ENCODE measurements at regions not wholly inside any gene's neighbourhood (a gene's known extent, or its start where the extent isn't known, plus 50 kb on each side); places are given as distances from the start of the nearest gene placed in this dataset.
"Not testable (repeated sequence)": the region's sequence is repeated elsewhere in the genome, so short reads cannot be mapped to it uniquely, and the experiment has no call there.

DNA sequence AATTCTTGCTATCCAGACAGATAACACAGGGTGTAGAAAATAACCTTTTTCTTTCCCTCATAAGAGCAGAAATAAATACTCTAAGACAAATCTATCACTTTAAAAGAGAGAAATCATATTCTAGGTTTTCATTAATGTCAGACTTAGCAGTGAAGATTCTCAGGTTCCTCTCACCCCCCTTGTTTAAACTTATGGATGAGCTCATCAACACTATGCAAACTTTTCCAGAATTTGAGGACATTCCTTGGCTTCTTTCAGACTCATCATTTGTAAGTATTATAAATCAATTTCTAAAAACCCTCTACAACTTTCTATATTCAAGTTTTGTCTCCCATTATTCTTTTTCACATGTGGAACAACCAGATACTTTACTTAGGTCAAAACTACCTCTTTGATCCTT lies 374.9 kb upstream of the TRPC7 start:
- DNase-seq (ENCODE audit: low read depth in 3 of 3): no peak

DNA sequence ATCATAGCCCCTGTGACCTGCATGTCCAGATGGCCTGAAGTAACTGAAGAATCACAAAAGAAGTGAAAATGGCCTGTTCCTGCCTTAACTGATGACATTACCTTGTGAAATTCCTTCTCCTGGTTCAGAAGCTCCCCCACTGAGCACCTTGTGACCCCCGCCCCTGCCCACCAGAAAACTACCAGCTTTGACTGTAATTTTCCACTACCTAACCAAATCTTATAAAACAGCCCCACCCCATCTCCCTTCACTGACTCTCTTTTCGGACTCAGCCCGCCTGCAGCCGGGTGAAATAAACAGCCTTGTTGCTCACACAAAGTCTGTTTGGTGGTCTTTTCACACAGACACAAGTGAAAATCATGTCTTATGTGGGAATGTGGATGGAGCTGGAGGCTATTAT lies 373.9 kb upstream of the TRPC7 start:
- not testable (repeated sequence) for DNase-seq (ENCODE audit: low read depth in 3 of 3)

DNA sequence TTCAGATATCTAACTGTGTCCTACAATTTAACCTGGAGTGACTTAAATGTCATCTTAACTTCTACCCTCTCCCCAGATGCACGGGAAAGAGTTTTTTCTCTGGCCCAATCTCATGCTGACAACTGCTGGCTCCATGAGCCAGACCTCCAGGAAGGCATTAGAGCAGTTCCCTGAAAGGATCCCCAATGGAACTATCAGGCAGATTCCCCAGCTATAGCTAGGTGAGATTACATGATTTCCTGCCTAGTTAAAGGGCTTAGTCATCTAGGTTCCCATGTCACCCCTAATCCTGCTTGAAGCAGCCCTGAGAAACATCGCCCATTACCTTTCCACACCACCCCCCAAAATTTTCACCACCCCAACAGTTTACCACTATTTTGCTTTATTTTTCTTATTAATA lies 373.5 kb upstream of the TRPC7 start:
- DNase-seq (ENCODE audit: low read depth in 3 of 3): no peak

DNA sequence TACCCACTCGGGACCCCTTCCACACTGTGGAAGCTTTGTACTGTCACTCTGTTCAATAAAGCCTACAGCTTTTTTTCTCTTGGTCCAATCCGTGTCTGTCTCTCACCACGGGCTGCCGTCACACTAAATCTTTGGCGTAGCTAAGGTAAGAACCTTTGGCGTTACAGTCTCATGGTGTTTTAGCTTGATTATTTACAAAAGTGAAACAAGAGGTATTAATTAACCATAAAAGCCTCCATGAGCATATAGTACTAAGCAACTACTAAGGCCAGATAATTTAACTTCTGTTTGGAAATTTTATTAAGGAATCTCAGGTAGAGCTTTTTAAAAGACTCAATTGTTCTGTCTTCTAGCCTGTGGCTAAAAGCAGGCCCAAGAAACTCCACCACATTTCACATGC lies 370.7 kb upstream of the TRPC7 start:
- DNase-seq (ENCODE audit: low read depth in 3 of 3): no peak

DNA sequence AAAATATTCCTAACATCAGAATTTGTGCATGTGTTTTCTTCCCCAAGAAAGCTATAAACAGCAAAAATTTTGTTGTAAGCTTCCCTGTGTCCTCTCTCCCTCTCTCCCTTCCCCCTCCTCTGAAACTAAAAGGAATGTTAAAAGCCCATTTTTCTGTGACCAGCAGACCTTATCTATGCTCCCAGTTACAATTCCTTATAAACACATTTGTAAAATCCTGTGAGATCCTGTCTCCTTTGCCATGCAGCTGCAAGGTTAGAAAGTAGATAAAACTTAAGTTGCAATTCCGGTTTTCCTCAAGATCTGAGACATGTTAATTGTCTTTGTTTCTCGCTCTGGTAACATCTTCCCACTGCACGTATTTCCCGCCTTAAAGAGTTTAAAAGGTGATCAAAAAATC lies 370.3 kb upstream of the TRPC7 start:
- not testable (repeated sequence) for DNase-seq (ENCODE audit: low read depth in 3 of 3)

DNA sequence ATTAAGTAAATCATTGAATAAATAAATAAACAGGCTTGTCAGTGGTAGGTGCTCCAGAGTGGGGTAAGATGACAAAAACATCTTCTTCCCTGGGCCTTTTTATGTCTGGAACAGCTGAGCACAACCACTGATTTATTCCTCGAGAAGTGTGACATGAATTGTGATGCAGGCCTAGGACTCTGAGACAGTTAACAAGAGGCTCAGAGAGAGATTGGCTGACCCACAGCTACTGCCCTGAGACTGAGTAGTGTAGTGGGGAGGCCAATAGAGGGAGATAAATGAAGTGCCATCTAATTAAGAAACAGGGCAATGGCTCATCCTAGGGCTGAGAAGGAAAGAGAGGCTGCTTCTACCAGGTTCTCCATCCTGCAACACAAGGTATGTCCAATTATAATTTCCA lies 369.3 kb upstream of the TRPC7 start:
- no peak for DNase-seq (ENCODE audit: low read depth in 3 of 3)

DNA sequence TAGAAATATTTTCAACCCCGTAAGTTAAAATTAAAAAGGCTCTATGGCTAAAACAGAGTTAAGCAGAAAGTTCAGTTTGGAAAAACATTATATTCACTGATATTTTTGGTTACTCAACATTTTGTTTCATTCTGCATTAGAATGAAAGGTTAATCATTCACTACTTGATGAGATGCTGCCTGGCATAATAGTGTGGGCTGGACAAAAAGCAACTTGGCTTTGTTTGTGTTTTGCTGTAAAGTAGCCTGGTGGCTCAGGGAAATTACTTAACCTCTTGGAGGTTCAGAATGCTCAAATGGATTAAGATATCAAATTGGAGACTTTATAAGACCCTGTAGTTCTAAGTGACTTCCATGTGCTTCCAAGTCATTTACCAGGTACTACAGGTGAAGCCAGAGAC lies 367.4 kb upstream of the TRPC7 start:
- no peak for DNase-seq (ENCODE audit: low read depth in 3 of 3)

DNA sequence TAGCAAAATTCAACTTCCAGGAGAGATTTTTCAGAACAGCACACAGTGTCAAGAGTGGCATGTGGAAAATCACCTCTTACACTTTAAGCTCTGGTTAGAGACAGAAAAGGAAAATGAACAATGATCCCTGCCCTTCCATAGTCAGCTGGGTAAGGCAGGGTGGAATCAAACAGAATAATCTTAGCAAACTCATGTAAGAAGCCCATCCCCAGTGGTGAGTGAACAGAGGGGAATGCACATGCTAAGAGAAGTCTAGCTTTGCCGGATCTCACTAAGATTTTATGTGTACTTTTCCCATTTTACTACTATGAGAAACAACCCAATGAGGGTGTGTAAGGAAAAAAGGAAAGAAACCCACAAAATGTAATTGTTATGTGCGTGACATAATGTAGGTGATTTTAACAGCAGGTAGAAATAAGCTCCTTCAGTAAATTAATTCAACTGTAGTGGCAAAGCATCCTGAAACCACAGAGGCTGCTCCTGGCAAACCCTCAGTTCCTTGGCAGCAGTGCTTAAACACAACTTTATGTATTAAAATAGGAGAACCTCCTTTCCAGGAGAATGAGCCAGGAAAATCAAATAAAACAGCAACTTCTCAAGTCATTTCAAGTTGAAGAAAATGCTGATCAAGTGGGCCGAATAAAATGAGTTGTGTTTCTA lies 366.0 kb upstream of the TRPC7 start:
- no peak for DNase-seq (ENCODE audit: low read depth in 3 of 3)

DNA sequence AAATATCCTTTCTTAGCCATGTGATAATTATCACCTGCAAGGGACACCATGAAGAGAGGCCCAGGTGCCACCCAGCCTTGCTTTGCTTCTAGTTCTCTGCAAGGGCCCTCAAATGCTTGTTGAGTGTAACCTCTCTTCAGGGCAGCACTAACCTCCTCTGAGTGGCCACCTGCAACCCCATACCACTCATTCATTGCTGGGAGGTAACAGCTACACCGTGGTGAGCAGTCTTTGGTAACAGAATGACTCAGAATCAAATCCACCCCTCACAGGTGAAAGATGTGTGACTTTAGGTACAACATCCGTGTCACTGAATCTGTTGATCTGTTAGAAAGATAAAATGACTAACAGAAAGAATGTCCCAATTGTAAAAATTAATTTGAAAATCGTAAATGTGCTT lies 365.1 kb upstream of the TRPC7 start:
- no peak for DNase-seq (ENCODE audit: low read depth in 3 of 3)

DNA sequence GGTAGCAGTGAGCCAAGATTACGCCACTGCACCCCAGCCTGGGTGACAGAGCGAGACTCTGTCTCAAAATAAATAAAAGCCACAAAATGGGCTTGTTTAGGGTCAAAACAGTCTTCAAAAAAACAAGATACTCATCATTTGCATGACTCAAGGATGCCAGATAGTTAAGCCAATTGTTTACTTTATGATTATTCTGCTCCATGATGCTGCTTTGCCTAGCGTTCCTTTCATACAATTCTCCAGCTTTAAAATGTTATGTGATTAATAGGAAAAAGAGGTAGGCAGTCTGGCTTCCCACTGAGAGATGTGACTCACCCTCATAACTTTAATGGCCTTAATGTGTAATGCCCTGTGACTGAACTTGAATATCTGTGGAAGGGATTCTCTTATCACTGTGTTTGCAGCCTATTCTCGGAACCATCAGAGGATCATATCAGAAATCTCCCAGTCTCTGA lies 364.6 kb upstream of the TRPC7 start:
- no peak for DNase-seq (ENCODE audit: low read depth in 3 of 3)

DNA sequence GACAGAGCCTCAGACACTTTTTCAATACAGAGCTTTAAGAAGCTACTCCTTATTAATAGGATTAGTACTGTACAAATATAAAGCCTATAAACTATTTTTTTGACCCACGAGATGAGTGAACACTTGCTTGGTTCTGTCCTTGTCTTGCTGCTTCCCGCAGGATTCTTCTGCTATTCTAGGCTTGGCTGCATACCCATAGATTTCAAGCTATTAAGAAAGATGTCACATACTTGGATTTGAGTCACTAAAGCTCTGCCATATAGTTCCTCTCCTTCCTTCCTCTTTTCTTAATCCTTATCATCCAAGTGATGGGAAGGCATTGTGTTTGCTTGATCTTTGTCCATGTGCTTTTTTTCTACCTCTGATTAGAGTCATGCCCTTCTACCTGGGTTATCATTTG lies 361.2 kb upstream of the TRPC7 start:
- DNase-seq (ENCODE audit: low read depth in 3 of 3): no peak

DNA sequence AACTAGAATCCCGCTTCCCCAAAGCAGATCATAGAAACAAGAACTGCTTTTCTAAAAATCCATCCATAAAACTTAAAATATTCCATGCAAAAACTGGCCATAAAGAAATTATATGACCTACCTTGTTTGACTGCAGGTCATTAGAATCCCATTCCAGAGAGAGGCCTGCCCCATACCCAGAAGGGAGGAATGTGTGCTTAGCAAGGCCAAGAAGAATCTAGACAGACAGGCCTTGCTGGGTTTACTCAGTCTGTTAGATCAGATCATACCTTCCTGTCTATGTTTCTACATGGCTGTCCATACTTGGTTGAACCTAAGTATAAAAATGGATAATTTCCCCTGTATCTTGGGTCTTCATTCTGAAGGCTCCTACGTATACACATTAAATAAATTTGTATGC lies 358.8 kb upstream of the TRPC7 start:
- no peak for DNase-seq (ENCODE audit: low read depth in 3 of 3)

DNA sequence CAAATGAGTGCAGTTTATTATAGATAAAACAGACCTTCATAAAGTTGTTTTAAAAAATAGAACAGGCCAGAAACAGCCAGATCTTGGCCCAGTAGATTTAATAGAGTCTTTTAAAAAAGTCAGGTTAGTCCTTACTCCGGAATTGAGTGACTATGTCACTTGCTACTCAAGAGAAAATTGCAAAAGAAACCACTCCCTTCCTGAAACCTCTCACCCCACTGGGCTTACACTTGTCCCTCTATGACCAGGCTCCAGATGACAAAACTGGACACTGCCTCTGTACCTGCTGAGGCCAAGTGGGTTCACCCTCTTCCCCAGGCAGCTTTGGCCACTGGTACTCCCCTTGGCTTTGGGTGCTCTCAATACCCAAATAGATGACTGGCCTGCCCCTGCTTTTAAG lies 357.2 kb upstream of the TRPC7 start:
- no peak for DNase-seq (ENCODE audit: low read depth in 3 of 3)

DNA sequence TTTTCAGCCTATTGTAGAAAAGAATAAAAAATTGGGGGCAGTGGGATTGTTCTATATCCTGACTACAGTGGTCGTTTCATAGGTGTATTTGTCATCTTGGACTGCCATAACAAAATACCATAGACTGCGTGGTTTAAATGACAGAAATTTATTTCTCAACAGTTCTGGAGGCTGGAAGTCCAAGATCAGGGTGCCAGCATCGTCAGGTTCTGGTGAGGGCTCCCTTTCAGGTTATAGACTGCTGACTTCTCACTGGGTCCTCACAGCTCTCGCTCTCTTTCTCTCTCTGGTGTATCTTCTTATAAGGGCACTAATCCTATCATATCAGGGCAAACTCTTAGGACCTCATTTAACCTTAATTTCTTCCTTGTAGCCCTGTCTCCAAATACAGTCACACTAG lies 356.7 kb upstream of the TRPC7 start:
- DNase-seq (ENCODE audit: low read depth in 3 of 3): no peak

DNA sequence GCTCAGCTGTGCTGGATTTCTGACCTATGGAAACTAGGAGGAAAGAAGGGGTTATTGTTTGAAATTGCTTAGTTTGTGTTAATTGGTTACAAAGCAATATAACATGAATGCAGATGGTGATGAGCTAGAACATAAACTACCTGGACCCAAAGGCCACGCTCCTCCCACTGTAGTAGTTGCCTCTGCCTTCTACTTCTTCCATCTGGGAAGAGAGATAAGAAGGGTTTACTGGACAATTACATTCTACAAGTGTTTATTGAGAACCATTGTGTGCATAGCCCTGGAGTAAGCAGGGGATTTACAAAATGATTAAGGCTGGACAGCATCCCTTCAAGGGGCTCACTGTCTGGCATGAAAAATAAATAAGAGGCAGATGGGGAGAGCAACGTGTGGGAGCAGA lies 355.3 kb upstream of the TRPC7 start:
- no peak for DNase-seq (ENCODE audit: low read depth in 3 of 3)

DNA sequence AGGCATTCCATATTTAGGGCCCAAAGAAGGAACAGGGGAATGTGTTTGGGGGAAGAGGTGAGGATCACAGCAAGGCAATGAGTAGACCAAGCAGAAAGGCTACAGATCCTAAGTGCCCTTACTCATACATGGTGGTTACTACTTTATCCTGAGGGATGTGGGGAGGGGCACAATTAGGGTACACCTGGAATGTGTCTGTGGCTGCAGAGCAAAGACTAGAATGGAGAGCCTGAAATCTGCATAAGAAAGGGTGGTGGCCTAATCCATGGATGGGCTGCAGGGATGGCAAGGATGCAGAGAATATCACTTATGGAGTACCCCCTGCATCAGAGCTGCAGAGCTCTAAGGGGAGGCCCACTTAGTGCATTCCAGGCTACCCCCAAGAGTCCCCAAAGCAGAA lies 352.6 kb upstream of the TRPC7 start:
- DNase-seq (ENCODE audit: low read depth in 3 of 3): no peak

DNA sequence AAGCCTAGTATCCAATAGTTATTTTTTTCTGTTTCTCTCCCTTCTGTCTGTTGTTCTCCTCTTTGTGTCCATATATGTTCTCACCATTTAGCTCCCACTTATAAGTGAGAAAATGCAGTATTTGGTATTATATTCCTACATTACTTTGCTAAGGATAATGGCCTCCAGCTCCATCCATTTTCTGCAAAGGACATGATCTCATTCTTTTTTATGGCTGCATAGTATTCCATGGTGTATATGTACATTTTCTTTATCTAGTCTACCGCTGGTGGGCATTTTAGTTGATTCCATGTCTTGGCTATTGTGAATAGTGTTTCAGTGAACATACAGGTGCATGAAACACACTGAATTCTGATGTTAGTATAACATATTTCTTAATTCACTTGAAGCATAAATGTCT lies 348.9 kb upstream of the TRPC7 start:
- DNase-seq (ENCODE audit: low read depth in 3 of 3): no peak

DNA sequence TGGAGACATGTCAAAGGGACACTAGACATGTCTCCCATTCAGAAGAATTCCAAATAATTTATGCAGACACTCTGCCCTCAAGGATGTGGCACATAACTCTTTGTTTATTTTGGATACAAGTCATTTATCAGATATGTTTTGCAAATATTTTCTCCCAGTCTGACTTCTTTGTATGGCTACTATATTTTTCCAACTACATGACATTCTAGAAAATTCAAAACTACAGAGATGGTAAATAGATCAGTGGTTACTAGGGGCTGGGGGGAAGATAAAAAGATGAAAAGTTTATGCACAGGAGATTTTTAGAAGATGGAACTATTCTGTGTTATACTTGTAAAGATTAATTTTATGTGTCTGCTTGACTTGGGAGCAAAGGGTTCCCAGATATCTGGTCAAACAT lies 347.3 kb upstream of the TRPC7 start:
- DNase-seq (ENCODE audit: low read depth in 3 of 3): no peak

DNA sequence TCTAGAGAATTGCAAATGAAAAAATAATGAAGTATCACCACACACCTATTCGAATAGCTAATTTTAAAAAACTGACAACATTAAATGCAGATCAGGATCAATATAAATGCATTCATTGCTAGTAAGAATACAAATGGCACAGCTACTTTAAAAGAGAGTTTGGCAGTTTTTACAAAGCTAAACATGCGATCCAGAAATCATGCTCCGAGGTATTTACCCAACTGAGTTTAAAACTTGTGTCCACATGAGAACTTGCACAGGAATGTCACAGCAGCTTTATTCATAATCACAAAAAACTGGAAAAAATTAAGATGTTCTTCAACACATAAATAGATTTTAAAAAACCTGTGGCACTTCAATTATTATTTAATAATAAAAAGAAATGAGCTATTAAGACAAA lies 345.5 kb upstream of the TRPC7 start:
- DNase-seq (ENCODE audit: low read depth in 3 of 3): no peak

DNA sequence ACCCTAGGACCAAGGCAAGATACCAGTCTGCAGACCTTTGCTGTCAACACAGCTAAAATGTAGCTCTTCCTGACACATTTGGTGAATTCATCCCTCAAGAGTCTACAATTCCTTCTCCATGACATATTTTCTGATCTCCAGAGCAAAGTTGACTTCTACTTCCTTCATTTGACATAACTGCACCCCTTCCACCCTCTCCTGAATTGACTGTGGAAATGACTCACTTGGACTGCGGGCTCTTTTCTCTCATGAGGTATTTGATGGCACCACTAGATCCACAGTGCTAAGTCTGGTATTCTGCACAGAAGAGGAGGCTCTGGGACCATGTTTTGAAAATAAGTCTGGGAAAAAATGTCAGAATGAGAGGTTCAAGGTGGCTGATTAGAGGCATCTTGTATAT lies 338.4 kb upstream of the TRPC7 start:
- DNase-seq (ENCODE audit: low read depth in 3 of 3): no peak

DNA sequence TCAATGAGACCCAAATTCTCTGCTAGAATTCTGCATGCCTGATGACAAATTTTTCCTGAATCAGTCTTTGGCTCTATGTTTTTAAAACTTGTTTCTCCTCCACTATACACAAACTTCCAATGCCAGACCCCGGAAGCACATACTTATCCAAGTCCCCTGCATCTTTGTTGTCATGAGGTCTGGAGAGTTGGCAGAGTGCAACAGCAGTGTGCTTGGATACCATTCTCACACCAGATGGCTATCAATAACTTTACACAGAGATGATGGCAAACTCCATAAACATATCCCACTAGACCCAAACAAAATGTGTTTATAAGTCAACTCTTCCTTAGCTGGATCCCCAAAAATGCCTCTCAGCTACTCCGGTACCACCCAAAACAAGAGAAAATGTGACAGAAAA lies 337.7 kb upstream of the TRPC7 start:
- no peak for DNase-seq (ENCODE audit: low read depth in 3 of 3)

DNA sequence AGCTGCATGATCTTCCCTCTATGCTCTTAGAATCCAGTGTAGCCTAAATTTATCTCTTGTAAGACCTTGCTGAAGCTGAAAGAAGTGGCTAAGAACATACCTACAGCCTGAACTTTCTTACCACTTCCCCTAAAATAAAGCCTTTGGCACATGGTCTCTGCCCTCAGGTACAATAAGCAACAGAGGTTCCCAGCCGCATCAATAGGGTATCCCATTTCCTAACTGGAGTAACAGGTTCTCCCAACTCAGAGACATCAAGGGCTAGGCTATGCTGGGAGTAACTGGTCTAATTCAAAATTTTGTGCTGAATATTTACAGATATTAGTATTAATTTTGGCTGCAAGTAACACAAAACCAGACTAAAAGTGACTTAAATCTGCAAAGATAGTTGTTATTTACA lies 335.8 kb upstream of the TRPC7 start:
- DNase-seq (ENCODE audit: low read depth in 3 of 3): no peak

DNA sequence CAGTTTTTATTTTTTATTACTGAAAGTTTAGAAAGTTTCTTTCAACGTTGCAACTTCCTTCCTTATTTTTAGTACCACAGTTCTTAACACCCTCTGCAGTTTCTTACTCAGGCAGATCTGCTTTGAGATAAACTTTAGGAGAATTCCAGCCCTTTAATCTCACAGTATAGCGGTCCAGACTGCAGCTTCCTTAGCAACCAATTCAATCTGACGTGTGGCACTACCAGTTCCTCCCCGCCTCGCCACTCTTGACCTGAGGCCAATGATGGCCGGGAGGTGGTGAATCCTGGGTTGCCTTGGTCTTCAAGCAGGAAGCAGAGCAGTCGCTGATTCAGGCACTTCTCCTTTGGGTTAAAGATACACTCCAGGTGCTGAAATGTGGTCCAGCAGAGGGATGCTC lies 334.3 kb upstream of the TRPC7 start:
- DNase-seq (ENCODE audit: low read depth in 3 of 3): no peak

DNA sequence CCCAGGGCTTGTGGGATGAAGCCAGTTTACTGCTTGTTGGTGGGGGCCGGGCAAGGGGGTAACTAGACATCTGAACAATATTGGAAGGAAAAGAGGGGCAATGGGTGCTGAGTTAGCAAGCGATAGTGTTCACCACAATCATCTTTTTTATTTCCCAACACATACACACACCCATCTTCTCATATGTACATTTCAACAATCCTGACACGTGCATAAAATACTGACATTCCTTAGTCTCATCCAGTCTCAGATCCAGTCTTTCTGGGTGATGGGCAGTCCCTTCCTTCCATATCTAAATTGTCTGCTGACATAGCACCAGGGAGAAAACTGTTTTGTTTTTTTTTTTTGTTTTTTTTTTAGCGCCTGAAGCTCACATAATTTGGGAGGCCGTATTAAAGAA lies 333.6 kb upstream of the TRPC7 start:
- DNase-seq (ENCODE audit: low read depth in 3 of 3): no peak

DNA sequence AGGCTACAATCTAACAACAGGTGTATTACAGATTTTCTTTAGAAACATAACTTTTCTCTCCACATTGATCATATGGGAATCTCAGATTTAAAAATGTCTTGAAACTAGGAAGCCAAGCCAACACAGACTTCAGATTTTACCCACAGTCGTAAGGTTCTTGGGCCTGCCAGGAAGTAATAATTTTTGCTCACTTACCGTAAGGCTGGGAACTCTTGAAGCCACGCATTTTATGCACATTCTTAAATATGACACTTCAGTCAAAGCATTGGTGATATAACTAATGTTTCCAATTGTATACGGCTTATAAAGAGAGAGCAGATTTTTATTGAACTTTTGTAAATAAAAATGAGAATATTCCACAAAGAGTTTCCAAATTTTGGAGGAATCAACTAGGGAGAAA lies 328.9 kb upstream of the TRPC7 start:
- DNase-seq (ENCODE audit: low read depth in 3 of 3): no peak
